Glutamatergic neuron (in vitro differentiated cells): ENCODE measurements at regions not wholly inside any gene's neighbourhood (a gene's known extent, or its start where the extent isn't known, plus 50 kb on each side); places are given as distances from the start of the nearest gene placed in this dataset.

Experiments
- DNase-seq: peaks from one replicate; pipeline ENCODE4 v3.0.0; 2022
- H3K27ac Mint-ChIP-seq: one replicate; pipeline ENCODE4 v1.8.0; 2020; ENCODE audit warnings: mild to moderate bottlenecking, mixed read lengths, inconsistent platforms; ENCODE audit not compliant: unreplicated experiment
- H3K27me3 Mint-ChIP-seq: one replicate; pipeline ENCODE4 v1.8.0; 2020; ENCODE audit warnings: mild to moderate bottlenecking, moderate library complexity, mixed read lengths, inconsistent platforms; ENCODE audit not compliant: unreplicated experiment
- H3K36me3 Mint-ChIP-seq: one replicate; pipeline ENCODE4 v1.8.0; 2020; ENCODE audit warnings: mild to moderate bottlenecking, mixed read lengths, inconsistent platforms; ENCODE audit not compliant: unreplicated experiment
- H3K4me1 Mint-ChIP-seq: one replicate; pipeline ENCODE4 v1.8.0; 2020; ENCODE audit warnings: mild to moderate bottlenecking, low read depth, mixed read lengths, inconsistent platforms; ENCODE audit not compliant: unreplicated experiment
- H3K4me3 Mint-ChIP-seq: one replicate; pipeline ENCODE4 v1.8.0; 2020; ENCODE audit warnings: mild to moderate bottlenecking, mixed read lengths, inconsistent platforms; ENCODE audit not compliant: unreplicated experiment
- H3K9me3 Mint-ChIP-seq: one replicate; pipeline ENCODE4 v1.8.0; 2020; ENCODE audit warnings: mild to moderate bottlenecking, moderate library complexity, mixed read lengths, inconsistent platforms; ENCODE audit not compliant: unreplicated experiment
- TF ChIP-seq, protein P1 (sequence below): fragments of 200-600 bp; sonication (generic); IDR thresholded peaks from one replicate; pipeline ENCODE4 v1.5.0; 2021; ENCODE audit not compliant: partially characterized antibody, unreplicated experiment

DNA sequence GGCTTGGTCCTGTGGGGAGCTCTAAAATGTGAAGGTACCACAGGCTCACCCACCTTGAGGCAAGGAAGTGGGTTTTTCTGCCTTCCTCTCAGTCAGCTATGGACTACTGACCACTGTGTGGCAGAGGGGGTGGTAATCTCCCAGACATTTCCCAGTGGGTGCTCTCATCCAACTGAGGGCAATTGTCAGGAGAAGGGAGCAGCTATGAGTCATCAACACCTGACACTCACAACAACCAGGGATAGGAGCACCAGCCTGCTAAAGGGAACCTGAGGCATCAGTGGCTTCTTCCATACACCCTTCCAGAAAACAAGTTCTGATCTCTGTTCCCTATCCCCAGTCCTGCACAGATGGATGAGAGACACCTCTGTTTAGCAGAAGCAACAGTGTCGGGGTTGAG lies 468.8 kb downstream of the BCOR start:
- no peaks in the 10 kb centered on the region for H3K9me3 Mint-ChIP-seq
- no peak overlapping the region for H3K27ac Mint-ChIP-seq
- TF ChIP-seq, protein P1, sequence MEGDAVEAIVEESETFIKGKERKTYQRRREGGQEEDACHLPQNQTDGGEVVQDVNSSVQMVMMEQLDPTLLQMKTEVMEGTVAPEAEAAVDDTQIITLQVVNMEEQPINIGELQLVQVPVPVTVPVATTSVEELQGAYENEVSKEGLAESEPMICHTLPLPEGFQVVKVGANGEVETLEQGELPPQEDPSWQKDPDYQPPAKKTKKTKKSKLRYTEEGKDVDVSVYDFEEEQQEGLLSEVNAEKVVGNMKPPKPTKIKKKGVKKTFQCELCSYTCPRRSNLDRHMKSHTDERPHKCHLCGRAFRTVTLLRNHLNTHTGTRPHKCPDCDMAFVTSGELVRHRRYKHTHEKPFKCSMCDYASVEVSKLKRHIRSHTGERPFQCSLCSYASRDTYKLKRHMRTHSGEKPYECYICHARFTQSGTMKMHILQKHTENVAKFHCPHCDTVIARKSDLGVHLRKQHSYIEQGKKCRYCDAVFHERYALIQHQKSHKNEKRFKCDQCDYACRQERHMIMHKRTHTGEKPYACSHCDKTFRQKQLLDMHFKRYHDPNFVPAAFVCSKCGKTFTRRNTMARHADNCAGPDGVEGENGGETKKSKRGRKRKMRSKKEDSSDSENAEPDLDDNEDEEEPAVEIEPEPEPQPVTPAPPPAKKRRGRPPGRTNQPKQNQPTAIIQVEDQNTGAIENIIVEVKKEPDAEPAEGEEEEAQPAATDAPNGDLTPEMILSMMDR: no peak
- no peak for DNase-seq
- no peaks in the 10 kb centered on the region for H3K36me3 Mint-ChIP-seq
- peaks cover 7% of the 10 kb centered on the region for H3K4me1 Mint-ChIP-seq
- no peak overlapping the region for H3K4me3 Mint-ChIP-seq
- H3K27me3 Mint-ChIP-seq: no peaks in the 10 kb centered on the region

DNA sequence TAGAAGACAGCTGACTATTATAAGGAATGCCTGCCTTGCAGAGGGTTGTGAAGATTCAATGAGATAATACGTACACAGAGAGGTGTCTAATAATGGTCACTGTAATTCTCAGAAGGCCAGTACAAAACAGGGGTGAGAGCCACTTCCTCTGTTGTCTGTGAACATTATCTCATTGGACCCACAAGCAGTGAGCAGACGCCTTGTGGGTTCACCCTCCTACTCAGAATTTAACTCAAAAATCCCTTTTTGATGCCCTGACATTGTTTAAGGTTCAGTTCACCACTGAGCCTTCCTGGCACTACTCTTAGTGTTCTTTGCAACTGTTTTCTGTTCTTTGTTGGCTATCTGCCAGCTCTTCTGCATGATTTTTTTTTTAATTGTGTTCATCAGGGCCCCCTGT lies 467.4 kb downstream of the BCOR start:
- no peaks in the 10 kb centered on the region for H3K36me3 Mint-ChIP-seq
- peaks cover 7% of the 10 kb centered on the region for H3K4me1 Mint-ChIP-seq
- TF ChIP-seq, protein P1: no peak
- no peaks in the 10 kb centered on the region for H3K9me3 Mint-ChIP-seq
- no peak overlapping the region for H3K4me3 Mint-ChIP-seq
- no peak overlapping the region for H3K27ac Mint-ChIP-seq
- DNase-seq: no peak
- H3K27me3 Mint-ChIP-seq: no peaks in the 10 kb centered on the region

DNA sequence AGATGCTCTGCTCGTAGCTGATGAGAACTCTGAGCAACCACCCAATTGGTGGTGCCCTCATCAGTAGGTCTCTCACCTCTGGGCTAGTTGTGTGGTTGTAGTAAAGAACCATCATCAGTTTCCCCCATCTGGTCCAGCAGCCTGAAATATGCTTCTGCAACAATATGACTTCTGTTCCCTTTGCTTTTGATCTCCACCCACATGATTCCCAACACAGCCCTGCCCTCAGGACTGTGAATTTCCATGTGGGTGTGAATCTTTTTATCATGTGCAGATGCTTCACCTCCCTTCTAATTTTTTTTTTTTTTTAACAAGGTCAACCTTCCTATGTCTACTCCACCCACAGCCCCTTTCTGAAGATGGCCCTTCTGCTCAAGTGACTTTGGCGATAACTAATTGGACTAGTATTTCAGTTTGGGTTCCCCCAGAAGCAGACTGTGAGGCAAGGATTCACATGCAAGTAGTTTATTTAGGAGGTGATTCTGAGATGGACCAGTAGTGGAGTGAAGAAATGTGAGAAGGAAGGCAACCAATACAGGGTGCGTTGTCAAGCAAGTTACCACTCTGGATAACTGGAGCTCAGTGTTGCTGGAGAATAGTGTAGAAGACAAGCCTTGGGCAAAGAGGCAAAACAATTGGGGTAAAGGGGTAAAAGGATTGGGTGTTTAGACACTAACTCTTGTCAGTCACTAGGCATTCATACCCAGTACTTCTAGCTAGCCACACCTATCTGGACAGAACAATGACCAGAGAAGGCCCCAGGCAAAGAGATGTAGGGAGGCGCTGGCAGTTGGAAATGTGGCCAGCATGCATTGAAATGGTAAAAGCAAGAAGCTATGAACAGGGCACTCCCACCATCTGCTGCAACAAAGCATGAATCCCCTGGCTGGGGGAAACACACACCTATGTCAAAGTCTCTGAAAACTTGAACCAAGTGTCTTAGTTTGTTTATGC lies 466.2 kb downstream of the BCOR start:
- Mint-ChIP-seq H3K4me1 (peaks cover 7% of the 10 kb centered on the region), H3K27me3 (no peaks in the 10 kb centered on the region), H3K9me3 (no peaks in the 10 kb centered on the region), H3K36me3 (no peaks in the 10 kb centered on the region), H3K4me3 (no peak overlapping the region), H3K27ac (no peak overlapping the region)
- DNase-seq: no peak
- TF ChIP-seq, protein P1: no peak

DNA sequence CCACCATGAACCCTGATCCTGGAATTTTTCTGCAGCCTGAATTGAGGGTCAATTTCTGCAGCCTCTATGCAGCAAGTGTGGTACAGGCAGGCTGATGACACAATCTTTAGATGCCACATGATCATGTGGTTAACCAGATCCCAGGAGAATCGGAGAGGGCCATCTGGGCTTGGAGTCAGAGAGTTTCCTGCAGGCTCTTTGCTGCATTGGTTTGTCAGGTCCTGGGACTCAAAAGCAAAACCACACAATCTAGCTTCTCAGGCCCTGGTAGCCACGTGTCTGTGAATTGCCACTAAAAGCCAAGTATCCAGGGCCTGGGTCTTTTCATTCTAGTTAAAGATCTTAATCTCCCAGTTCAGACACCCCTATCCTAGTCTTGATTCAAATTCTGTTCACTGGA lies 464.5 kb downstream of the BCOR start:
- Mint-ChIP-seq H3K27ac (peak overlapping the region; percentile 92), H3K9me3 (no peaks in the 10 kb centered on the region), H3K4me3 (no peak overlapping the region), H3K36me3 (no peaks in the 10 kb centered on the region), H3K4me1 (peaks cover 7% of the 10 kb centered on the region), H3K27me3 (no peaks in the 10 kb centered on the region)
- peak; percentile 49 for DNase-seq
- TF ChIP-seq, protein P1: no peak

DNA sequence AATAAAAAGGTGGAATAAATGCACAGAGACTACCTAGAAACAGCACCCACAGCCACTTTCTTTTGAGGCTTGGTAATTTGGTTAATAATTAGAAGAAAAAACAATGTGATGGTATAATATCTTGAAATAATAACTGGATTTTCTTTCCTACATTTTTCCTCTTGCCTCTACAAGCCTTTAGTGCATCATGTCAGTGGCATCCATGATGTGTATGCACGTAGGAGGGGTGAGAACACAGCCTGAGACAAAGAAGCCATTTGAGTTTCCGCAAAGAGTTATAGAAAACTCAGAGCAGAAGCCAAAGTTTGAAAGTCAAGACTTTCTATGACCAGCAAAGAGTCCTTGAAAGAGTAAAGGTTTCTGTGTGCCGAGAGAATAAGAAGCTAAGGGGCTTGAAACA lies 461.3 kb downstream of the BCOR start:
- H3K36me3 Mint-ChIP-seq: no peaks in the 10 kb centered on the region
- no peaks in the 10 kb centered on the region for H3K27me3 Mint-ChIP-seq
- no peak overlapping the region for H3K27ac Mint-ChIP-seq
- peaks cover 7% of the 10 kb centered on the region for H3K4me1 Mint-ChIP-seq
- TF ChIP-seq, protein P1: no peak
- peaks cover 2% of the 10 kb centered on the region for H3K9me3 Mint-ChIP-seq
- no peak for DNase-seq
- H3K4me3 Mint-ChIP-seq: no peak overlapping the region
